WTC11 (cell line): ENCODE measurements at regions not wholly inside any gene's neighbourhood (a gene's known extent, or its start where the extent isn't known, plus 50 kb on each side); places are given as distances from the start of the nearest gene placed in this dataset.

Experiments used
- ATAC-seq: fragments of 200-7000 bp; cut with Tn5 transposase; 2 replicates; pipeline ENCODE4 v1.10.0; 2021; ENCODE audit warnings: mild to moderate bottlenecking, moderate library complexity
- CTCF ChIA-PET: fragments of 300-600 bp; sonication (Branson Sonifier 250); formaldehyde crosslinking; loops from one replicate; lab custom pipeline; 2021; ENCODE audit warnings: antibody characterized with exemption; lab: Charles Lee
- POLR2A ChIA-PET: fragments of 350-600 bp; sonication (Branson Sonifier 250); formaldehyde crosslinking; loops from one replicate; lab custom pipeline; 2021; ENCODE audit warnings: antibody characterized with exemption; lab: Charles Lee
- DNase-seq: peaks from one replicate; pipeline ENCODE4 v3.0.0; 2021; ENCODE audit warnings: low spot score
- H3K27ac Mint-ChIP-seq: 2 replicates; pipeline ENCODE4 v1.8.0; 2021; ENCODE audit warnings: mixed read lengths
- H3K27me3 Mint-ChIP-seq: 2 replicates; pipeline ENCODE4 v1.8.0; 2021; ENCODE audit warnings: low read depth, mild to moderate bottlenecking, moderate library complexity, mixed read lengths
- H3K36me3 Mint-ChIP-seq: 2 replicates; pipeline ENCODE4 v1.8.0; 2021; ENCODE audit warnings: mixed read lengths
- H3K4me1 Mint-ChIP-seq: 2 replicates; pipeline ENCODE4 v1.8.0; 2022; ENCODE audit warnings: mixed read lengths
- H3K4me3 Mint-ChIP-seq: 2 replicates; pipeline ENCODE4 v1.8.0; 2021; ENCODE audit warnings: mild to moderate bottlenecking, moderate library complexity, mixed read lengths
- H3K9me3 Mint-ChIP-seq: 2 replicates; pipeline ENCODE4 v1.8.0; 2021; ENCODE audit warnings: mixed read lengths
- CREM ChIP-seq: sonication (generic); formaldehyde crosslinking; IDR thresholded peaks from 2 replicates; pipeline ENCODE4 v1.8.1; 2022; ENCODE audit warnings: mild to moderate bottlenecking, missing genetic modification reagents, moderate library complexity
- EMX1 ChIP-seq: fragments of 250-450 bp; sonication (Bioruptor Pico); IDR thresholded peaks from 2 replicates; pipeline ENCODE4 v1.8.0; 2021; ENCODE audit warnings: mild to moderate bottlenecking
- FOXP1 ChIP-seq: sonication (generic); formaldehyde crosslinking; IDR thresholded peaks from 2 replicates; pipeline ENCODE4 v1.8.0; 2022; ENCODE audit warnings: missing genetic modification reagents, mild to moderate bottlenecking, moderate library complexity, borderline replicate concordance
- GRHL2 ChIP-seq: fragments of 250-450 bp; sonication (Bioruptor Pico); IDR thresholded peaks from 2 replicates; pipeline ENCODE4 v1.8.0; 2022; ENCODE audit warnings: mild to moderate bottlenecking, moderate library complexity; ENCODE audit not compliant: insufficient replicate concordance, severe bottlenecking
- GTF2I ChIP-seq: fragments of 250-450 bp; sonication (Bioruptor Pico); conservative IDR thresholded peaks from 2 replicates; pipeline ENCODE4 v1.4.0; 2021; ENCODE audit warnings: mild to moderate bottlenecking
- HMGA2 ChIP-seq: fragments of 250-450 bp; sonication (Bioruptor Pico); IDR thresholded peaks from 2 replicates; pipeline ENCODE4 v1.4.0; 2021; ENCODE audit warnings: mild to moderate bottlenecking, moderate library complexity
- KAT7 ChIP-seq: sonication (generic); formaldehyde crosslinking; IDR thresholded peaks from 2 replicates; pipeline ENCODE4 v1.8.1; 2023; ENCODE audit warnings: missing genetic modification reagents, mild to moderate bottlenecking, borderline replicate concordance
- OVOL2 ChIP-seq: fragments of 250-450 bp; sonication (Bioruptor Pico); IDR thresholded peaks from 2 replicates; pipeline ENCODE4 v1.9.0; 2021; ENCODE audit warnings: mild to moderate bottlenecking, borderline replicate concordance
- SMAD3 ChIP-seq: sonication (generic); formaldehyde crosslinking; IDR thresholded peaks from 2 replicates; pipeline ENCODE4 v1.8.0; 2022; ENCODE audit warnings: missing genetic modification reagents, mild to moderate bottlenecking, borderline replicate concordance
- SOX15 ChIP-seq: fragments of 250-450 bp; sonication (Bioruptor Pico); IDR thresholded peaks from 2 replicates; pipeline ENCODE4 v1.9.0; 2021; ENCODE audit warnings: mild to moderate bottlenecking
- TCF7 ChIP-seq: sonication (generic); formaldehyde crosslinking; IDR thresholded peaks from 2 replicates; pipeline ENCODE4 v1.8.0; 2022; ENCODE audit warnings: mild to moderate bottlenecking, low read depth, missing genetic modification reagents, moderate library complexity
- ZNF138 ChIP-seq: sonication (generic); formaldehyde crosslinking; conservative IDR thresholded peaks from 2 replicates; pipeline ENCODE4 v1.8.1; 2022; ENCODE audit warnings: mild to moderate bottlenecking, moderate library complexity, missing genetic modification reagents
- ZNF396 ChIP-seq: fragments of 250-450 bp; sonication (Bioruptor Pico); IDR thresholded peaks from 2 replicates; pipeline ENCODE4 v1.8.0; 2021; ENCODE audit warnings: mild to moderate bottlenecking, moderate library complexity, borderline replicate concordance
- ZNF671 ChIP-seq: fragments of 250-450 bp; sonication (Bioruptor Pico); IDR thresholded peaks from 2 replicates; pipeline ENCODE4 v1.8.0; 2021; ENCODE audit warnings: mild to moderate bottlenecking
- TF ChIP-seq, protein P1 (sequence below): fragments of 200-600 bp; IDR thresholded peaks from 2 replicates; pipeline ENCODE4 v1.8.0; 2022; ENCODE audit warnings: antibody characterized with exemption
- TF ChIP-seq, protein P2 (sequence below): sonication (generic); formaldehyde crosslinking; IDR thresholded peaks from 2 replicates; pipeline ENCODE4 v1.8.1; 2023; ENCODE audit warnings: mild to moderate bottlenecking, missing genetic modification reagents, moderate library complexity
- TF ChIP-seq, protein P3 (sequence below): sonication (generic); formaldehyde crosslinking; conservative IDR thresholded peaks from 2 replicates; pipeline ENCODE4 v1.8.1; 2023; ENCODE audit warnings: mild to moderate bottlenecking, low read depth, missing genetic modification reagents, moderate library complexity
- TF ChIP-seq, protein P4 (sequence below): sonication (generic); formaldehyde crosslinking; IDR thresholded peaks from 2 replicates; pipeline ENCODE4 v1.8.1; 2022; ENCODE audit warnings: low read depth, missing genetic modification reagents, borderline replicate concordance

DNA sequence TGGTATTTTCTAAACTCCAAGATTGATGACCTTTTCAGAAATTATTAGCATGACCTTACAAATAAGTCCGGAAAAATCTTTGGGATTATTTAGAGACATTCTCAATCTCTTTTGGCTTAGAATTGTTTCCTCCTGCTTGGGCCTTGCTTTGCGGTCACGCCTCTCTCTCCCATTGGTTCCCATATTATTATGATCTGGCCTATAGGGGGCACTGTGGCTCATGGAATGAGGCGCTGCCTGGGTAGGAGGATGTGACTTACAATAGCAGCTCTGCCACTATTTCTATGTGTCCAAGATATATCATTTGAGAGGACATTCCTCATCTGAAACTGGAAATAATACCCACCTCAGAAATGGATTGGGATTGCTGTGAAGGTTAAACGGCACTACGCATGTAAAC lies 464.9 kb downstream of the MFSD1 start:
- ATAC-seq (peak; percentile 97), DNase-seq (peak; percentile 74)
- Mint-ChIP-seq H3K9me3 (no peaks in the 10 kb centered on the region), H3K27ac (no peak overlapping the region), H3K4me1 (no peaks in the 10 kb centered on the region), H3K27me3 (no peaks in the 10 kb centered on the region), H3K4me3 (no peak overlapping the region), H3K36me3 (no peaks in the 10 kb centered on the region)
- ChIA-PET CTCF (interaction anchor here (0.6 to 3.7 kb wide), 18 partner anchors 8 to 737 kb away, joined by 3 to 27 read pairs (median 5); partner anchors contain the start of gene IL12A), POLR2A (no interaction called here)
- TF ChIP-seq, protein P1, sequence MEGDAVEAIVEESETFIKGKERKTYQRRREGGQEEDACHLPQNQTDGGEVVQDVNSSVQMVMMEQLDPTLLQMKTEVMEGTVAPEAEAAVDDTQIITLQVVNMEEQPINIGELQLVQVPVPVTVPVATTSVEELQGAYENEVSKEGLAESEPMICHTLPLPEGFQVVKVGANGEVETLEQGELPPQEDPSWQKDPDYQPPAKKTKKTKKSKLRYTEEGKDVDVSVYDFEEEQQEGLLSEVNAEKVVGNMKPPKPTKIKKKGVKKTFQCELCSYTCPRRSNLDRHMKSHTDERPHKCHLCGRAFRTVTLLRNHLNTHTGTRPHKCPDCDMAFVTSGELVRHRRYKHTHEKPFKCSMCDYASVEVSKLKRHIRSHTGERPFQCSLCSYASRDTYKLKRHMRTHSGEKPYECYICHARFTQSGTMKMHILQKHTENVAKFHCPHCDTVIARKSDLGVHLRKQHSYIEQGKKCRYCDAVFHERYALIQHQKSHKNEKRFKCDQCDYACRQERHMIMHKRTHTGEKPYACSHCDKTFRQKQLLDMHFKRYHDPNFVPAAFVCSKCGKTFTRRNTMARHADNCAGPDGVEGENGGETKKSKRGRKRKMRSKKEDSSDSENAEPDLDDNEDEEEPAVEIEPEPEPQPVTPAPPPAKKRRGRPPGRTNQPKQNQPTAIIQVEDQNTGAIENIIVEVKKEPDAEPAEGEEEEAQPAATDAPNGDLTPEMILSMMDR, result peak; percentile 60
- no peak for TF ChIP-seq SOX15 (CRISPR knock-in tag)
- no peak for TF ChIP-seq CREM (CRISPR knock-in tag)

DNA sequence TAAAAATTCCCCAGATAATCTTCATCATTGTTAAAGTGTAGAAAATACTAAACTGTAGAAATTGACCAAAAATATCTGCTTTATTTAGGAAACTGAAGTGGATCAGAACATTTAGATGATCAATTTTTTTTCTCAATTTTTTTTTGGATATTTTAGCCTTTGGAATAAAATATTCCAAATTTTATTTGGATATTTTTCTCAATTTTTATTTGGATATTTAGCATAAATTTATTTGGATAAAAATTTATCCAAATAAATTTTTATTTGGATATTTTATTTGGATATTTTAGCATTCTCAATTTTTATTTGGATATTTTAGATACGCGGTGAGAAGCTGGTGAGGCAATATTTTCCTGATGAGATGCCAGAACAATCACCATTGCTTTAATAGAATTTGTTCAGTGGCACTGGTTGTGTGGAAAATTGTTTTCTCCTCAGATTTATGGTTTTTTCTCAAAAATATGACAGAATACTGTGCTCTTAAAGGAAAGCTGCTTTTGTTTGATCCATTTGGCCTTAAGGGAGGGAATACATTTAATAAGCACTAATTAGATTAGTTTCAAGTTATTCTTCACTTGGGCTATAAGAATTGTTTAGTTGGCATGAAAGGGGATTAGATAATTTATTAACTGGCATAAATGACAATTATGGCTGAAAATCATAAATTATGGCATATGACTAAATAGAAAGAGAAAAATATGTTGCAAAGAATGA lies 470.1 kb downstream of the MFSD1 start:
- ChIA-PET POLR2A (no interaction called here), CTCF (no interaction called here)
- no peaks in the 10 kb centered on the region for H3K4me1 Mint-ChIP-seq
- H3K9me3 Mint-ChIP-seq, result no peaks in the 10 kb centered on the region
- DNase-seq, result no peak
- H3K27ac Mint-ChIP-seq, result no peak overlapping the region
- ATAC-seq, result no peak
- TF ChIP-seq EMX1 (CRISPR knock-in tag) (no peak), ZNF671 (CRISPR knock-in tag) (no peak), HMGA2 (peak; percentile 92)
- TF ChIP-seq, protein P2, sequence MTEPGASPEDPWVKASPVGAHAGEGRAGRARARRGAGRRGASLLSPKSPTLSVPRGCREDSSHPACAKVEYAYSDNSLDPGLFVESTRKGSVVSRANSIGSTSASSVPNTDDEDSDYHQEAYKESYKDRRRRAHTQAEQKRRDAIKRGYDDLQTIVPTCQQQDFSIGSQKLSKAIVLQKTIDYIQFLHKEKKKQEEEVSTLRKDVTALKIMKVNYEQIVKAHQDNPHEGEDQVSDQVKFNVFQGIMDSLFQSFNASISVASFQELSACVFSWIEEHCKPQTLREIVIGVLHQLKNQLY (CRISPR knock-in tag), result no peak
- no peak overlapping the region for H3K4me3 Mint-ChIP-seq
- H3K36me3 Mint-ChIP-seq, result no peaks in the 10 kb centered on the region
- H3K27me3 Mint-ChIP-seq, result no peaks in the 10 kb centered on the region

DNA sequence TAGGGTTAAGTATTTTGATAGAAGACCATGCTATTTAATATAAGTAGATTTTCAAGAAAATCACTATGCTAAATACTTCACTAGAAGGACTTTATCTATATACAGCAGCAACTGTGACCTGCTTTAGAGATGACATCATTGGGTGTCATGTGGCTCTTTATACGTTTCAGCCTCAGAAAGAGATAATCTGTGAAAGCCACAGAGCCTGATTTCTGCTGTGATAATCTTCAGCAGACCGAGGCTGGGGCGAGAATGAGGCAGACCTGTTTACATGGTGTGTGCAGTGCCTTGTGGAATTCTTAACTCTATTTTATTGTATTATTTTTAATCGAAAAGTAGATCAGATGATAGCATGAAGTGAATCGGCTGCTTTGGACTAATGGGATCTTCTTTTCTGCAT lies 471.2 kb downstream of the MFSD1 start:
- Mint-ChIP-seq H3K9me3 (no peaks in the 10 kb centered on the region), H3K4me1 (no peaks in the 10 kb centered on the region), H3K27me3 (no peaks in the 10 kb centered on the region), H3K27ac (no peak overlapping the region)
- no peak for ATAC-seq
- no peak for TF ChIP-seq FOXP1 (CRISPR knock-in tag)
- no peak for TF ChIP-seq OVOL2 (CRISPR knock-in tag)
- TF ChIP-seq ZNF671 (CRISPR knock-in tag), result no peak
- TF ChIP-seq, all 79 proteins: peak for 0
- ChIA-PET POLR2A (no interaction called here), CTCF (no interaction called here)
- DNase-seq, result no peak
- H3K4me3 Mint-ChIP-seq, result no peak overlapping the region
- no peaks in the 10 kb centered on the region for H3K36me3 Mint-ChIP-seq

DNA sequence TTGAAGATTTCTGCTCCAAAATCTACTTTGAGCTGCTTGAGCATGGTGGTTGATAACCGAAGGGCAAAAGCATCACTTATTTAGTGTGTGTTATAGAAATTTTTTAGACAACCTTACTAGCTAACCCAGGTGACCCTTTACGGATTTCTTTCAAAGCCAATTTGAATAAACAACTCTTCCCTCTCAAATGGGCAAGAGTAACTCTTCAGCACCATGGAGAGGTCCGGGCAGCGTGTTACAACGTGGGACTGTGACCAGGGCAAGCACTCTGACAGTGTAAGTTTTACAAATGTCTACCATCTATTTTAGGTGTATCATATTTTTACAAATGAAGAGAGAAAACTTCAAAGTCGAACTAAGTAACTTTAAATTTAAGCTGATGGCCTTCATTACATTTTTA lies 471.8 kb downstream of the MFSD1 start:
- no peak for TF ChIP-seq GRHL2
- no peak for TF ChIP-seq GTF2I
- TF ChIP-seq, protein P3, sequence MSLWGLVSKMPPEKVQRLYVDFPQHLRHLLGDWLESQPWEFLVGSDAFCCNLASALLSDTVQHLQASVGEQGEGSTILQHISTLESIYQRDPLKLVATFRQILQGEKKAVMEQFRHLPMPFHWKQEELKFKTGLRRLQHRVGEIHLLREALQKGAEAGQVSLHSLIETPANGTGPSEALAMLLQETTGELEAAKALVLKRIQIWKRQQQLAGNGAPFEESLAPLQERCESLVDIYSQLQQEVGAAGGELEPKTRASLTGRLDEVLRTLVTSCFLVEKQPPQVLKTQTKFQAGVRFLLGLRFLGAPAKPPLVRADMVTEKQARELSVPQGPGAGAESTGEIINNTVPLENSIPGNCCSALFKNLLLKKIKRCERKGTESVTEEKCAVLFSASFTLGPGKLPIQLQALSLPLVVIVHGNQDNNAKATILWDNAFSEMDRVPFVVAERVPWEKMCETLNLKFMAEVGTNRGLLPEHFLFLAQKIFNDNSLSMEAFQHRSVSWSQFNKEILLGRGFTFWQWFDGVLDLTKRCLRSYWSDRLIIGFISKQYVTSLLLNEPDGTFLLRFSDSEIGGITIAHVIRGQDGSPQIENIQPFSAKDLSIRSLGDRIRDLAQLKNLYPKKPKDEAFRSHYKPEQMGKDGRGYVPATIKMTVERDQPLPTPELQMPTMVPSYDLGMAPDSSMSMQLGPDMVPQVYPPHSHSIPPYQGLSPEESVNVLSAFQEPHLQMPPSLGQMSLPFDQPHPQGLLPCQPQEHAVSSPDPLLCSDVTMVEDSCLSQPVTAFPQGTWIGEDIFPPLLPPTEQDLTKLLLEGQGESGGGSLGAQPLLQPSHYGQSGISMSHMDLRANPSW (CRISPR knock-in tag), result no peak
- TF ChIP-seq, protein P4, sequence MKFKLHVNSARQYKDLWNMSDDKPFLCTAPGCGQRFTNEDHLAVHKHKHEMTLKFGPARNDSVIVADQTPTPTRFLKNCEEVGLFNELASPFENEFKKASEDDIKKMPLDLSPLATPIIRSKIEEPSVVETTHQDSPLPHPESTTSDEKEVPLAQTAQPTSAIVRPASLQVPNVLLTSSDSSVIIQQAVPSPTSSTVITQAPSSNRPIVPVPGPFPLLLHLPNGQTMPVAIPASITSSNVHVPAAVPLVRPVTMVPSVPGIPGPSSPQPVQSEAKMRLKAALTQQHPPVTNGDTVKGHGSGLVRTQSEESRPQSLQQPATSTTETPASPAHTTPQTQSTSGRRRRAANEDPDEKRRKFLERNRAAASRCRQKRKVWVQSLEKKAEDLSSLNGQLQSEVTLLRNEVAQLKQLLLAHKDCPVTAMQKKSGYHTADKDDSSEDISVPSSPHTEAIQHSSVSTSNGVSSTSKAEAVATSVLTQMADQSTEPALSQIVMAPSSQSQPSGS, result no peak
- TF ChIP-seq SMAD3 (CRISPR knock-in tag), result no peak
- TF ChIP-seq CREM (CRISPR knock-in tag), result no peak
- no peak for TF ChIP-seq TCF7
- TF ChIP-seq ZNF138 (CRISPR knock-in tag), result no peak
- no peak for TF ChIP-seq OVOL2 (CRISPR knock-in tag)
- no peak for TF ChIP-seq ZNF671 (CRISPR knock-in tag)
- TF ChIP-seq ZNF396 (CRISPR knock-in tag), result no peak
- no peak for TF ChIP-seq KAT7 (CRISPR knock-in tag)
- no peak overlapping the region for H3K27ac Mint-ChIP-seq
- no peak overlapping the region for H3K4me3 Mint-ChIP-seq
- no peaks in the 10 kb centered on the region for H3K4me1 Mint-ChIP-seq
- ATAC-seq (0 out of 2 replicates have a peak, but pooled peaks have one; percentile 47), DNase-seq (peak; percentile 71)
- no peaks in the 10 kb centered on the region for H3K36me3 Mint-ChIP-seq
- ChIA-PET POLR2A (no interaction called here), CTCF (no interaction called here)
- no peaks in the 10 kb centered on the region for H3K9me3 Mint-ChIP-seq
- H3K27me3 Mint-ChIP-seq, result no peaks in the 10 kb centered on the region
